Transverse colon (tissue), 4 donors: ENCODE measurements at regions not wholly inside any gene's neighbourhood (a gene's known extent, or its start where the extent isn't known, plus 50 kb on each side); places are given as distances from the start of the nearest gene placed in this dataset.

ENCODE experiments used
- POLR2AphosphoS5 ChIP-seq, 3 donors: sonication (generic); formaldehyde crosslinking; IDR thresholded peaks; one replicate each; pipeline ENCODE4 v1.6.1; 2016; ENCODE audit warnings: antibody characterized with exemption in 3 of 3
- TF ChIP-seq, protein P1 (sequence below), 5 experiments: fragments of 200-600 bp in 3 of 5; fragments of 450-650 bp in 2 of 5; sonication (generic) in 3 of 5; IDR thresholded peaks; 1 replicate in 2 of 5; 2 replicates in 3 of 5; pipeline ENCODE4 v1.5.1; 2016 to 2017; ENCODE audit warnings: antibody characterized with exemption in 5 of 5, inconsistent platforms in 3 of 5, mild to moderate bottlenecking in 2 of 5, moderate library complexity in 1 of 5

DNA sequence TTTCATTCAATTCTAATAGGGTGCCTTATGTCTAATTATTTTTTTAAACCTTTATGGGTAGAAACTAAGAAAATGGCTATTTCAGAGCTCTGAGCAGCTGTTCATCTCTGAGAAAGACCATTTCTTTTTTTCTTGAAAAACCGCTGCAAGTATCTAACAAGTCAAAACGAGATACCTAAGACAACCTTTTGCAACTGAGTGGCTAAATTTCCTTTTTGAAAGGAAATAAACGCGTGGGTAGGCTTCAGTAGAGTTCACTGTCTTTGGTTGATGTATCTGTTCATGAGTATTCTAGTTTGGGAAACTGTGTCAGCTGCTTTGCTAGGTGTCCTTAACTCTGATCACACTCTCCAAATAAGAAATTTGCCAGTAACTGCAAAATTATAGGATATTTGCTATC lies 104.3 kb upstream of the LINC00305 start:
- TF ChIP-seq, protein P1, sequence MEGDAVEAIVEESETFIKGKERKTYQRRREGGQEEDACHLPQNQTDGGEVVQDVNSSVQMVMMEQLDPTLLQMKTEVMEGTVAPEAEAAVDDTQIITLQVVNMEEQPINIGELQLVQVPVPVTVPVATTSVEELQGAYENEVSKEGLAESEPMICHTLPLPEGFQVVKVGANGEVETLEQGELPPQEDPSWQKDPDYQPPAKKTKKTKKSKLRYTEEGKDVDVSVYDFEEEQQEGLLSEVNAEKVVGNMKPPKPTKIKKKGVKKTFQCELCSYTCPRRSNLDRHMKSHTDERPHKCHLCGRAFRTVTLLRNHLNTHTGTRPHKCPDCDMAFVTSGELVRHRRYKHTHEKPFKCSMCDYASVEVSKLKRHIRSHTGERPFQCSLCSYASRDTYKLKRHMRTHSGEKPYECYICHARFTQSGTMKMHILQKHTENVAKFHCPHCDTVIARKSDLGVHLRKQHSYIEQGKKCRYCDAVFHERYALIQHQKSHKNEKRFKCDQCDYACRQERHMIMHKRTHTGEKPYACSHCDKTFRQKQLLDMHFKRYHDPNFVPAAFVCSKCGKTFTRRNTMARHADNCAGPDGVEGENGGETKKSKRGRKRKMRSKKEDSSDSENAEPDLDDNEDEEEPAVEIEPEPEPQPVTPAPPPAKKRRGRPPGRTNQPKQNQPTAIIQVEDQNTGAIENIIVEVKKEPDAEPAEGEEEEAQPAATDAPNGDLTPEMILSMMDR (IDR thresholded peaks at IDR 0.05), result no peak
- TF ChIP-seq POLR2AphosphoS5 (IDR thresholded peaks at IDR 0.05), result no peak
